Esophagus muscularis mucosa (tissue), 4 donors: ENCODE measurements at regions not wholly inside any gene's neighbourhood (a gene's known extent, or its start where the extent isn't known, plus 50 kb on each side); places are given as distances from the start of the nearest gene placed in this dataset.

Experiments
- DNase-seq: peaks from one replicate; pipeline ENCODE4 v3.0.0-alpha.2; 2017; ENCODE audit errors: extremely low spot score
- H3K27ac ChIP-seq, 4 donors: fragments of 200-600 bp; sonication (generic); replicated peaks in 1 of 4; 1 replicate in 3 of 4; 2 replicates in 1 of 4; pipeline ENCODE4 v1.5.1; 2016 to 2019; ENCODE audit warnings: mild to moderate bottlenecking in 1 of 4
- H3K27me3 ChIP-seq, 4 donors: fragments of 200-600 bp; sonication (generic); one replicate each; pipeline versions ENCODE4 v1.5.1 to v1.6.0; 2016 to 2019
- H3K36me3 ChIP-seq, 4 donors: fragments of 200-600 bp; sonication (generic); one replicate each; pipeline ENCODE4 v1.5.1; 2016 to 2019
- H3K4me1 ChIP-seq, 4 donors: fragments of 200-600 bp; sonication (generic); one replicate each; pipeline ENCODE4 v1.5.1; 2016 to 2019
- H3K4me3 ChIP-seq, 4 donors: fragments of 200-600 bp; sonication (generic); 1 replicate in 2 of 4; 2 replicates in 2 of 4; pipeline ENCODE4 v1.5.1; 2016 to 2019; ENCODE audit warnings: mild to moderate bottlenecking in 4 of 4, moderate library complexity in 1 of 4
- H3K9me3 ChIP-seq, 4 donors: fragments of 200-600 bp; sonication (generic); 1 replicate in 3 of 4; 2 replicates in 1 of 4; pipeline ENCODE4 v1.5.1; 2016 to 2019
- EP300 ChIP-seq: sonication (generic); formaldehyde crosslinking; IDR thresholded peaks from one replicate; pipeline ENCODE4 v1.6.1; 2017; ENCODE audit warnings: antibody characterized with exemption
- POLR2A ChIP-seq: fragments of 450-650 bp; IDR thresholded peaks from one replicate; pipeline ENCODE4 v1.6.1; 2017; ENCODE audit warnings: antibody characterized with exemption, moderate library complexity, mild to moderate bottlenecking, low read depth
- POLR2AphosphoS5 ChIP-seq, 2 donors: sonication (generic); formaldehyde crosslinking; IDR thresholded peaks; one replicate each; pipeline ENCODE4 v1.6.1; 2017; ENCODE audit warnings: antibody characterized with exemption in 2 of 2
- WGBS: methylation state at CpG from one replicate; pipeline ENCODE4 v1.1.5; 2018; 5-methylcytosine and 5-hydroxymethylcytosine counted together
- intact Hi-C: fragments of 100-400 bp; cut with DNase I; formaldehyde crosslinking; loops from one replicate; pipeline ENCODE4 v1.15.1; 2023
- TF ChIP-seq, protein P1 (sequence below), 3 experiments: fragments of 200-600 bp in 2 of 3; fragments of 450-650 bp in 1 of 3; sonication (generic) in 2 of 3; IDR thresholded peaks; one replicate each; pipeline ENCODE4 v1.5.1; 2017 to 2019; ENCODE audit warnings: antibody characterized with exemption in 3 of 3, mild to moderate bottlenecking in 2 of 3, moderate library complexity in 1 of 3

GRCh38 chr9:106056328-106056727 is 362.0 kb downstream of the TMEM38B start:
- Histone ChIP-seq H3K4me1 (no peaks in the 10 kb centered on the region), H3K27me3 (no peaks in the 10 kb centered on the region), H3K36me3 (no peaks in the 10 kb centered on the region), H3K9me3 (no peaks in the 10 kb centered on the region), H3K27ac (no peak overlapping the region), H3K4me3 (no peak overlapping the region)
- DNase-seq: no peak
- TF ChIP-seq EP300: no peak
- TF ChIP-seq, protein P1, sequence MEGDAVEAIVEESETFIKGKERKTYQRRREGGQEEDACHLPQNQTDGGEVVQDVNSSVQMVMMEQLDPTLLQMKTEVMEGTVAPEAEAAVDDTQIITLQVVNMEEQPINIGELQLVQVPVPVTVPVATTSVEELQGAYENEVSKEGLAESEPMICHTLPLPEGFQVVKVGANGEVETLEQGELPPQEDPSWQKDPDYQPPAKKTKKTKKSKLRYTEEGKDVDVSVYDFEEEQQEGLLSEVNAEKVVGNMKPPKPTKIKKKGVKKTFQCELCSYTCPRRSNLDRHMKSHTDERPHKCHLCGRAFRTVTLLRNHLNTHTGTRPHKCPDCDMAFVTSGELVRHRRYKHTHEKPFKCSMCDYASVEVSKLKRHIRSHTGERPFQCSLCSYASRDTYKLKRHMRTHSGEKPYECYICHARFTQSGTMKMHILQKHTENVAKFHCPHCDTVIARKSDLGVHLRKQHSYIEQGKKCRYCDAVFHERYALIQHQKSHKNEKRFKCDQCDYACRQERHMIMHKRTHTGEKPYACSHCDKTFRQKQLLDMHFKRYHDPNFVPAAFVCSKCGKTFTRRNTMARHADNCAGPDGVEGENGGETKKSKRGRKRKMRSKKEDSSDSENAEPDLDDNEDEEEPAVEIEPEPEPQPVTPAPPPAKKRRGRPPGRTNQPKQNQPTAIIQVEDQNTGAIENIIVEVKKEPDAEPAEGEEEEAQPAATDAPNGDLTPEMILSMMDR (IDR thresholded peaks at IDR 0.05): no peak
- TF ChIP-seq POLR2A: no peak
- TF ChIP-seq POLR2AphosphoS5 (IDR thresholded peaks at IDR 0.05): no peak
- intact Hi-C loops: no loop called here

- Histone ChIP-seq H3K9me3 (no peaks in the 10 kb centered on the region), H3K4me3 (no peak overlapping the region), H3K36me3 (no peaks in the 10 kb centered on the region), H3K27me3 (no peaks in the 10 kb centered on the region), H3K27ac (no peak overlapping the region), H3K4me1 (no peaks in the 10 kb centered on the region)
- no peak for TF ChIP-seq POLR2AphosphoS5 (IDR thresholded peaks at IDR 0.05)
- DNase-seq: no peak
- intact Hi-C loops: no loop called here
- 64% methylated on average over 2 of the region's 8 CpGs for WGBS
Observed at GRCh38 chr9:106058460-106058859, 364.1 kb downstream of the TMEM38B start.

DNA sequence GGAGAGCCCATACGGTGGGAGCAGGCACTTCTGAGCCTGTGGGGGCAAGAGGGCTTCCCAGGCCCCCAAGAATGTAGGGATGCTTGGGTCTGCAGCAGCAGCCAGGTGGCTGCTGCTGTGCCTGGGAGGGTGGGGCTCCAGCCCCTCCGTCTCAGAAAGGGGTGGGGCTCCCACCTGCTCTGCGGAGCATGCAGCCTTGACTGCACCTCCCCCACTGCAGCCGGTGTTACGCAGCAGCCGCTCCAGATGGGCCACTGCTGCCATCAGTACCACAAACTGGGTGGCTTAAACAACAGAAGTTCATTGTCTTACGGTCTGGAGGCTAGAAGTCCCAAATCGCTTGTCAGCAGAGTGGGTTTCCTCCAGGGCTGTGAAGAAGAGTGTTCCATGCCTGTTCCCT is 365.5 kb downstream of the TMEM38B start:
- Histone ChIP-seq H3K27ac (no peak overlapping the region), H3K36me3 (no peaks in the 10 kb centered on the region), H3K4me3 (no peak overlapping the region), H3K9me3 (no peaks in the 10 kb centered on the region), H3K27me3 (no peaks in the 10 kb centered on the region), H3K4me1 (no peaks in the 10 kb centered on the region)
- 93% methylated on average over 2 of the region's 8 CpGs for WGBS
- TF ChIP-seq, protein P1 (IDR thresholded peaks at IDR 0.05): no peak
- TF ChIP-seq POLR2A (no peak), POLR2AphosphoS5 (IDR thresholded peaks at IDR 0.05) (no peak), EP300 (no peak)
- no peak for DNase-seq
- intact Hi-C loops: no loop called here

DNA sequence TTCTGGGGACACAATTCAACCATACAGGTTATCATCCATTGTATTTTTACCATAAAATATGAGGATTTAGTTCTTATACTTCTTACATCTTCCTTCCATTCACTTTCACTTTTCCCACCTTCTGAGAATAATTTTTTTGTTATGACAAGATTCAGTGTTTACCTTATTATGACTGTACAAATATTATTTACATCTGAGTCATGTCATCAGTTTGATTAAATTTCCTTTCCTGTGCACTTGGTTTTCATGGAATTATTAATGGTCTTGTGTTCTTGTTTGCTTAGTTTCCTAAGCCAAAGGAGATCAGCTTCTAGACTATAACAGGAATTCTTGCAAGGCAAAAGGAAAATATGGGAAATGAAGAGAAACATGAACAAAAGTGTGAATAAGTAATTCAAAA is 366.5 kb downstream of the TMEM38B start:
- Histone ChIP-seq H3K4me1 (no peaks in the 10 kb centered on the region), H3K4me3 (no peak overlapping the region), H3K36me3 (no peaks in the 10 kb centered on the region), H3K27me3 (no peaks in the 10 kb centered on the region), H3K27ac (no peak overlapping the region), H3K9me3 (no peaks in the 10 kb centered on the region)
- TF ChIP-seq POLR2AphosphoS5 (IDR thresholded peaks at IDR 0.05): no peak
- TF ChIP-seq, protein P1 (IDR thresholded peaks at IDR 0.05): no peak
- TF ChIP-seq POLR2A: no peak
- TF ChIP-seq EP300: no peak
- no peak for DNase-seq
- intact Hi-C loops: no loop called here

DNA sequence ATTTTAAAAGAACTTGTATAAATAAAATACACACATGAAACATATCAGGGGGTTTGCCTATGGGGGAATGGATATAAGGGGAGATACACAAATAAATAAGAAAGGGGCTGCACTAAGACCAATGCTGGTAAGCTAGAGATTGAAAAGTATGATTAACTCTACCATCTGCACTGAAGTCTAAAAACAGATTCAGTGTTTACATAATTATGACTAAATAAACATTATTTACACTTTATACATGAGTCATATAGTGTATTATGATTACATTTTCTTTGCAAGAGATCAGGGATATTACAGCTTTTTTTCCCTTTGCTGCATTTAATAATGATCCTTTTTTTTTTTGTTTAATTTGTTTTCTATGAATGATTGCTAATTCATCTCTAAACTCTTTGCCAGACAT is 367.9 kb downstream of the TMEM38B start:
- H3K27ac ChIP-seq: no peak overlapping the region
- intact Hi-C loops: no loop called here

GRCh38 chr9:106065136-106065535 is 370.8 kb downstream of the TMEM38B start:
- no peaks in the 10 kb centered on the region for H3K9me3 ChIP-seq
- H3K27ac ChIP-seq: no peak overlapping the region
- WGBS: 85% methylated on average over 3 of the region's 3 CpGs
- H3K4me1 ChIP-seq: no peaks in the 10 kb centered on the region
- TF ChIP-seq, protein P1 (IDR thresholded peaks at IDR 0.05): no peak
- TF ChIP-seq POLR2A (no peak), POLR2AphosphoS5 (IDR thresholded peaks at IDR 0.05) (no peak), EP300 (no peak)
- no peaks in the 10 kb centered on the region for H3K27me3 ChIP-seq
- H3K4me3 ChIP-seq: no peak overlapping the region
- H3K36me3 ChIP-seq: no peaks in the 10 kb centered on the region
- intact Hi-C loops: no loop called here
- DNase-seq: no peak

More for the DNA sequence above, 367.9 kb downstream of the TMEM38B start:
- Histone ChIP-seq H3K4me3 (no peak overlapping the region), H3K9me3 (no peaks in the 10 kb centered on the region), H3K27me3 (no peaks in the 10 kb centered on the region), H3K4me1 (no peaks in the 10 kb centered on the region), H3K36me3 (no peaks in the 10 kb centered on the region)
- no peak for DNase-seq
- TF ChIP-seq POLR2AphosphoS5 (IDR thresholded peaks at IDR 0.05) (no peak), POLR2A (no peak)
